Heart left ventricle (tissue), 13 donors: ENCODE measurements at regions not wholly inside any gene's neighbourhood (a gene's known extent, or its start where the extent isn't known, plus 50 kb on each side); places are given as distances from the start of the nearest gene placed in this dataset.

Experiments
- POLR2A ChIP-seq, 2 donors: fragments of 450-650 bp; IDR thresholded peaks; one replicate each; pipeline ENCODE4 v1.6.1; 2017; ENCODE audit warnings: antibody characterized with exemption in 2 of 2, mild to moderate bottlenecking in 2 of 2, moderate library complexity in 2 of 2
- TF ChIP-seq, protein P1 (sequence below), 12 donors: fragments of 200-600 bp; sonication (generic) in 4 of 12; IDR thresholded peaks; one replicate each; pipeline versions ENCODE4 v1.5.0 to v1.8.0; 2018 to 2022; ENCODE audit warnings: antibody characterized with exemption in 12 of 12, mild to moderate bottlenecking in 5 of 12
- donor health status: ischemic (EF 13 %, LVEDD 7.1; RV severe dilation, severe dysfunction).
- donor health status: DM: no; HTN: yes; CAD: no.
- donor health status: DM: no; HTN: no; CAD: no.
- donor health status: ischemic (EF 25% LVEDD 6.9; RV normal size, moderate dysfunction).
- donor health status: ischemic (EF 25% LVEDD 5.7; RV mildly dilated, moderate dysfunction).
- donor health status: ischemic (EF 35%, LVEDD 5.7; RV mildly dilated, moderate dysfunction).
- donor health status: nonischemic (EF 11% LVEDD 7.7; RV severe dilation, severe dysfunction).
- donor health status: DM: yes; HTN: yes; CAD: no.
- donor health status: PGD.
- donor health status: ischemic (EF 29% LVEDD 5.4; RV normal size, mild dysfunction).
- donor health status: nonischemic (EF 23%, LVEDD 6.1; RV moderate dilation, normal function).

DNA sequence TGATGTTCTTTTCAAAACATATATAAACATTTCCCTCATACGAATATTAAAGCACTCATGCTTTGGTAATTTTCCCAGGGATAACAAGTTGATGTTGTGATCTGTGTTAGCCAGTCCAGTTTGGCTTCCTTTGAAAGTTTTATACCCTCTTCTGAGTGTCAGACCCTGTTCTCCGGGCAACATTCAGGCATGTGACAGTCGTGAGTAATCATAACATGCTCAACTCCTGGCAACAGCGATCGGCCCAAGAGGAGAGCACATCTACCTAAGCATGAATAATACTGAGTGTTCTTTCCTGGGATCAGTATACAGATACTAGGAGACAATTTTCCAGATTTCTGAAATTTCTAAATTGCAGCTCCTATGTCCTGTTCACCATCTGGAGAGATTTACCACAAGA, 1086.4 kb downstream of the CDH8 start:
- TF ChIP-seq, protein P1, sequence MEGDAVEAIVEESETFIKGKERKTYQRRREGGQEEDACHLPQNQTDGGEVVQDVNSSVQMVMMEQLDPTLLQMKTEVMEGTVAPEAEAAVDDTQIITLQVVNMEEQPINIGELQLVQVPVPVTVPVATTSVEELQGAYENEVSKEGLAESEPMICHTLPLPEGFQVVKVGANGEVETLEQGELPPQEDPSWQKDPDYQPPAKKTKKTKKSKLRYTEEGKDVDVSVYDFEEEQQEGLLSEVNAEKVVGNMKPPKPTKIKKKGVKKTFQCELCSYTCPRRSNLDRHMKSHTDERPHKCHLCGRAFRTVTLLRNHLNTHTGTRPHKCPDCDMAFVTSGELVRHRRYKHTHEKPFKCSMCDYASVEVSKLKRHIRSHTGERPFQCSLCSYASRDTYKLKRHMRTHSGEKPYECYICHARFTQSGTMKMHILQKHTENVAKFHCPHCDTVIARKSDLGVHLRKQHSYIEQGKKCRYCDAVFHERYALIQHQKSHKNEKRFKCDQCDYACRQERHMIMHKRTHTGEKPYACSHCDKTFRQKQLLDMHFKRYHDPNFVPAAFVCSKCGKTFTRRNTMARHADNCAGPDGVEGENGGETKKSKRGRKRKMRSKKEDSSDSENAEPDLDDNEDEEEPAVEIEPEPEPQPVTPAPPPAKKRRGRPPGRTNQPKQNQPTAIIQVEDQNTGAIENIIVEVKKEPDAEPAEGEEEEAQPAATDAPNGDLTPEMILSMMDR (IDR thresholded peaks at IDR 0.05), result no peak
- TF ChIP-seq POLR2A (IDR thresholded peaks at IDR 0.05), result no peak
